ENCODE measurements at regions not wholly inside any gene's neighbourhood (a gene's known extent, or its start where the extent isn't known, plus 50 kb on each side); places are given as distances from the start of the nearest gene placed in this dataset.
"Not testable (repeated sequence)": the region's sequence is repeated elsewhere in the genome, so short reads cannot be mapped to it uniquely, and the experiment has no call there.

GRCh38 chr9:31683116-31683515, 701.3 kb upstream of the ACO1 start:
- no peak for DNase-seq (ENCODE audit: low read depth in 2 of 3, low spot score in 2 of 3)

GRCh38 chr9:31697956-31698355, 686.5 kb upstream of the ACO1 start:
- no peak for DNase-seq (ENCODE audit: low read depth in 2 of 3, low spot score in 2 of 3)

GRCh38 chr9:31699836-31700235, 684.6 kb upstream of the ACO1 start:
- no peak for DNase-seq (ENCODE audit: low read depth in 2 of 3, low spot score in 2 of 3)

- DNase-seq (ENCODE audit: low read depth in 2 of 3, low spot score in 2 of 3), result no peak
Observed at GRCh38 chr9:31700252-31701045, 684.0 kb upstream of the ACO1 start.

GRCh38 chr9:31702957-31703356, 681.5 kb upstream of the ACO1 start:
- DNase-seq (ENCODE audit: low read depth in 2 of 3, low spot score in 2 of 3), result no peak

GRCh38 chr9:31715250-31715649, 669.2 kb upstream of the ACO1 start:
- DNase-seq (ENCODE audit: low read depth in 2 of 3, low spot score in 2 of 3), result no peak

- DNase-seq (ENCODE audit: low read depth in 2 of 3, low spot score in 2 of 3), result no peak
Observed at GRCh38 chr9:31719262-31719661, 665.2 kb upstream of the ACO1 start.

- DNase-seq (ENCODE audit: low read depth in 2 of 3, low spot score in 2 of 3), result no peak
Observed at GRCh38 chr9:31730398-31730797, 654.0 kb upstream of the ACO1 start.

- no peak for DNase-seq (ENCODE audit: low read depth in 2 of 3, low spot score in 2 of 3)
Observed at GRCh38 chr9:31733166-31733565, 651.3 kb upstream of the ACO1 start.

- DNase-seq (ENCODE audit: low read depth in 2 of 3, low spot score in 2 of 3), result no peak
Observed at GRCh38 chr9:31736581-31737179, 647.8 kb upstream of the ACO1 start.

- DNase-seq (ENCODE audit: low read depth in 2 of 3, low spot score in 2 of 3), result no peak
Observed at GRCh38 chr9:31740705-31741104, 643.7 kb upstream of the ACO1 start.

GRCh38 chr9:31744589-31744988, 639.9 kb upstream of the ACO1 start:
- no peak for DNase-seq (ENCODE audit: low read depth in 2 of 3, low spot score in 2 of 3)

- no peak for DNase-seq (ENCODE audit: low read depth in 2 of 3, low spot score in 2 of 3)
Observed at GRCh38 chr9:31745468-31745867, 639.0 kb upstream of the ACO1 start.

GRCh38 chr9:31745886-31746285, 638.6 kb upstream of the ACO1 start:
- no peak for DNase-seq (ENCODE audit: low read depth in 2 of 3, low spot score in 2 of 3)

GRCh38 chr9:31753756-31754155, 630.7 kb upstream of the ACO1 start:
- no peak for DNase-seq (ENCODE audit: low read depth in 2 of 3, low spot score in 2 of 3)

- DNase-seq (ENCODE audit: low read depth in 2 of 3, low spot score in 2 of 3), result peak in 2 of 3 donors; percentile 5 to 43
Observed at GRCh38 chr9:31759703-31760102, 624.7 kb upstream of the ACO1 start.

GRCh38 chr9:31774021-31774420, 610.4 kb upstream of the ACO1 start:
- DNase-seq (ENCODE audit: low read depth in 2 of 3, low spot score in 2 of 3), result not testable (repeated sequence)

GRCh38 chr9:31774571-31774970, 609.9 kb upstream of the ACO1 start:
- no peak for DNase-seq (ENCODE audit: low read depth in 2 of 3, low spot score in 2 of 3)

- DNase-seq (ENCODE audit: low read depth in 2 of 3, low spot score in 2 of 3), result no peak
Observed at GRCh38 chr9:31776471-31776870, 608.0 kb upstream of the ACO1 start.

GRCh38 chr9:31783491-31783890, 601.0 kb upstream of the ACO1 start:
- peak in 1 of 3 donors; percentile 12 for DNase-seq (ENCODE audit: low read depth in 2 of 3, low spot score in 2 of 3)

- no peak for DNase-seq (ENCODE audit: low read depth in 2 of 3, low spot score in 2 of 3)
Observed at GRCh38 chr9:31790720-31791119, 593.7 kb upstream of the ACO1 start.

GRCh38 chr9:31799953-31800609, 584.4 kb upstream of the ACO1 start:
- peak in 1 of 3 donors; percentile 31 for DNase-seq (ENCODE audit: low read depth in 2 of 3, low spot score in 2 of 3)

All from hematopoietic multipotent progenitor cell (in vitro differentiated cells).